Esophagus squamous epithelium (tissue), 4 donors: ENCODE measurements at regions not wholly inside any gene's neighbourhood (a gene's known extent, or its start where the extent isn't known, plus 50 kb on each side); places are given as distances from the start of the nearest gene placed in this dataset.

Experiments
- CTCF ChIP-seq, 6 experiments: fragments of 450-650 bp in 4 of 6; fragments of 200-600 bp in 2 of 6; sonication (generic) in 2 of 6; IDR thresholded peaks; one replicate each; pipeline ENCODE4 v1.5.1; 2016 to 2019; ENCODE audit warnings: antibody characterized with exemption in 6 of 6, mild to moderate bottlenecking in 4 of 6, moderate library complexity in 4 of 6
- POLR2A ChIP-seq, 4 donors: fragments of 450-650 bp; IDR thresholded peaks; one replicate each; pipeline ENCODE4 v1.6.1; 2017; ENCODE audit warnings: antibody characterized with exemption in 4 of 4, mild to moderate bottlenecking in 4 of 4, moderate library complexity in 3 of 4

- TF ChIP-seq CTCF (IDR thresholded peaks at IDR 0.05), result no peak
- no peak for TF ChIP-seq POLR2A (IDR thresholded peaks at IDR 0.05)
Observed at GRCh38 chr5:109533751-109534272, 124.0 kb upstream of the PJA2 start.
